CD4-positive, alpha-beta T cell (primary cell): ENCODE measurements at regions not wholly inside any gene's neighbourhood (a gene's known extent, or its start where the extent isn't known, plus 50 kb on each side); places are given as distances from the start of the nearest gene placed in this dataset.

ENCODE experiments used
- ATAC-seq: fragments of 200-7000 bp; cut with Tn5 transposase; one replicate; pipeline ENCODE4 v1.10.0; 2022; ENCODE audit warnings: mild to moderate bottlenecking; ENCODE audit not compliant: poor library complexity
- CTCF ChIA-PET: fragments of 350-600 bp; sonication (Branson Sonifier 250); formaldehyde crosslinking; loops from one replicate; lab custom pipeline; 2021; ENCODE audit warnings: antibody characterized with exemption, inconsistent platforms; lab: Charles Lee
- POLR2A ChIA-PET: fragments of 350-600 bp; sonication (Branson Sonifier 250); formaldehyde crosslinking; loops from one replicate; lab custom pipeline; 2021; ENCODE audit warnings: antibody characterized with exemption, inconsistent platforms; lab: Charles Lee
- DNase-seq, 14 experiments: peaks; one replicate each; pipeline ENCODE4 v3.0.0-alpha.2; 2013 to 2020; ENCODE audit warnings: mixed read lengths in 2 of 14
- H3K27ac ChIP-seq, 2 donors: one replicate each; pipeline versions ENCODE4 v1.5.1 to v1.7.0; 2013; ENCODE audit warnings: low read length in 2 of 2, low read depth in 1 of 2, mild to moderate bottlenecking in 1 of 2
- H3K27me3 ChIP-seq, 2 experiments: 1 replicate in 1 of 2; 2 replicates in 1 of 2; pipeline versions ENCODE4 v1.6.1 to v1.7.0; 2013; ENCODE audit warnings: low read length in 2 of 2, control low read depth in 1 of 2, mild to moderate bottlenecking in 1 of 2, moderate library complexity in 1 of 2; ENCODE audit not compliant: insufficient read depth in 2 of 2, control insufficient read depth in 1 of 2
- H3K36me3 ChIP-seq: one replicate; pipeline ENCODE4 v1.6.1; 2013; ENCODE audit warnings: low read length, control low read depth; ENCODE audit not compliant: insufficient read depth
- H3K4me1 ChIP-seq: one replicate; pipeline ENCODE4 v1.6.1; 2013; ENCODE audit warnings: low read length, control low read depth; ENCODE audit not compliant: insufficient read depth
- H3K4me3 ChIP-seq: one replicate; pipeline ENCODE4 v1.5.1; 2013; ENCODE audit warnings: mild to moderate bottlenecking, low read length, moderate library complexity
- H3K9me3 ChIP-seq, 2 experiments: 1 replicate in 1 of 2; 2 replicates in 1 of 2; pipeline versions ENCODE4 v1.6.1 to v1.7.0; 2013; ENCODE audit warnings: low read length in 2 of 2, mild to moderate bottlenecking in 2 of 2, control low read depth in 1 of 2, moderate library complexity in 1 of 2; ENCODE audit not compliant: control insufficient read depth in 1 of 2, insufficient read depth in 1 of 2
- H3K27ac Mint-ChIP-seq: one replicate; pipeline ENCODE4 v1.8.0; 2020; ENCODE audit warnings: mixed read lengths
- H3K27me3 Mint-ChIP-seq: one replicate; pipeline ENCODE4 v1.8.0; 2021; ENCODE audit warnings: mixed read lengths
- H3K36me3 Mint-ChIP-seq: one replicate; pipeline ENCODE4 v1.8.0; 2021; ENCODE audit warnings: low read depth, mixed read lengths
- H3K4me1 Mint-ChIP-seq: one replicate; pipeline ENCODE4 v1.8.0; 2021; ENCODE audit warnings: low read depth, mixed read lengths
- H3K4me3 Mint-ChIP-seq: one replicate; pipeline ENCODE4 v1.8.0; 2020; ENCODE audit warnings: mild to moderate bottlenecking, mixed read lengths
- H3K9me3 Mint-ChIP-seq: one replicate; pipeline ENCODE4 v1.8.0; 2020; ENCODE audit warnings: mixed read lengths
- intact Hi-C, 2 experiments: fragments of 100-400 bp; cut with DNase I in 1 of 2; cut with micrococcal nuclease in 1 of 2; formaldehyde crosslinking; loops; one replicate each; pipeline versions ENCODE4 v1.15.1 to v1.9.0; 2023 to 2025; cut with DNase I, micrococcal nuclease
- TF ChIP-seq, protein P1 (sequence below): fragments of 200-600 bp; IDR thresholded peaks from one replicate; pipeline ENCODE4 v1.8.0; 2022; ENCODE audit warnings: antibody characterized with exemption, mild to moderate bottlenecking

DNA sequence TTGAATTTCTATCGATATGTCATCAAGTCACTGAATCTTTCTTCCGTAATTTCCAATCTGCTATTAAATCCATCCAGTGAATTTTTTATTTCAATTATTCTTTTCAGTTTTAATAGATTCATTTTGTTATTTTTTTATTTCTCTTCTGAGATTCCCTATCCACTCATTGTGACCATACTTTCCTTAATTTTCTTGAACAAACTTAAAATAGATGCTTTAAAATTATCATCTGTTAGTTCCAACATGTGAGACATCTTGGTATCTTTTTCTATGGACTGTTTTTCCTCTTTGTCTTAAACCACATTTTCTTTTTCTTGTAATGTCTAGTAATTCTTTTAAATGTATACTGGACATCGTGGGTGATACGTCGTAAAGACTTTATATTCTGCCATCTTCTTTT, 236.6 kb upstream of the TLE3 start:
- peaks cover 10% of the 10 kb centered on the region for H3K9me3 Mint-ChIP-seq

GRCh38 chr15:70329179-70329578, 231.5 kb upstream of the TLE3 start:
- POLR2A ChIA-PET = no interaction called here
- H3K27me3 Mint-ChIP-seq = no peaks in the 10 kb centered on the region
- Histone ChIP-seq H3K36me3 (no peaks in the 10 kb centered on the region), H3K4me3 (no peak overlapping the region), H3K9me3 (peaks cover 3 to 4% of the 10 kb centered on the region in 2 experiments), H3K27ac (no peak overlapping the region), H3K4me1 (no peaks in the 10 kb centered on the region), H3K27me3 (no peaks in the 10 kb centered on the region)
- no peak overlapping the region for H3K27ac Mint-ChIP-seq
- intact Hi-C loops = no loop called here
- CTCF ChIA-PET = no interaction called here
- DNase-seq = no peak
- no peak overlapping the region for H3K4me3 Mint-ChIP-seq
- H3K9me3 Mint-ChIP-seq = peaks cover 4% of the 10 kb centered on the region
- no peaks in the 10 kb centered on the region for H3K36me3 Mint-ChIP-seq
- no peak for ATAC-seq
- peaks cover 7% of the 10 kb centered on the region for H3K4me1 Mint-ChIP-seq
- TF ChIP-seq, protein P1, sequence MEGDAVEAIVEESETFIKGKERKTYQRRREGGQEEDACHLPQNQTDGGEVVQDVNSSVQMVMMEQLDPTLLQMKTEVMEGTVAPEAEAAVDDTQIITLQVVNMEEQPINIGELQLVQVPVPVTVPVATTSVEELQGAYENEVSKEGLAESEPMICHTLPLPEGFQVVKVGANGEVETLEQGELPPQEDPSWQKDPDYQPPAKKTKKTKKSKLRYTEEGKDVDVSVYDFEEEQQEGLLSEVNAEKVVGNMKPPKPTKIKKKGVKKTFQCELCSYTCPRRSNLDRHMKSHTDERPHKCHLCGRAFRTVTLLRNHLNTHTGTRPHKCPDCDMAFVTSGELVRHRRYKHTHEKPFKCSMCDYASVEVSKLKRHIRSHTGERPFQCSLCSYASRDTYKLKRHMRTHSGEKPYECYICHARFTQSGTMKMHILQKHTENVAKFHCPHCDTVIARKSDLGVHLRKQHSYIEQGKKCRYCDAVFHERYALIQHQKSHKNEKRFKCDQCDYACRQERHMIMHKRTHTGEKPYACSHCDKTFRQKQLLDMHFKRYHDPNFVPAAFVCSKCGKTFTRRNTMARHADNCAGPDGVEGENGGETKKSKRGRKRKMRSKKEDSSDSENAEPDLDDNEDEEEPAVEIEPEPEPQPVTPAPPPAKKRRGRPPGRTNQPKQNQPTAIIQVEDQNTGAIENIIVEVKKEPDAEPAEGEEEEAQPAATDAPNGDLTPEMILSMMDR = no peak

More for the DNA sequence above, 236.6 kb upstream of the TLE3 start:
- peaks cover 9% of the 10 kb centered on the region for H3K36me3 Mint-ChIP-seq
- DNase-seq (no peak), ATAC-seq (no peak)
- Histone ChIP-seq H3K27ac (no peak overlapping the region), H3K4me3 (no peak overlapping the region), H3K36me3 (no peaks in the 10 kb centered on the region), H3K27me3 (peaks cover 3% of the 10 kb centered on the region in 2 experiments), H3K4me1 (no peaks in the 10 kb centered on the region), H3K9me3 (peaks cover 4 to 16% of the 10 kb centered on the region in 2 experiments)
- H3K4me3 Mint-ChIP-seq = no peak overlapping the region
- TF ChIP-seq, protein P1 = no peak
- intact Hi-C loops = no loop called here
- ChIA-PET CTCF (no interaction called here), POLR2A (no interaction called here)
- peaks cover 4% of the 10 kb centered on the region for H3K27me3 Mint-ChIP-seq
- no peaks in the 10 kb centered on the region for H3K4me1 Mint-ChIP-seq
- H3K27ac Mint-ChIP-seq = no peak overlapping the region

DNA sequence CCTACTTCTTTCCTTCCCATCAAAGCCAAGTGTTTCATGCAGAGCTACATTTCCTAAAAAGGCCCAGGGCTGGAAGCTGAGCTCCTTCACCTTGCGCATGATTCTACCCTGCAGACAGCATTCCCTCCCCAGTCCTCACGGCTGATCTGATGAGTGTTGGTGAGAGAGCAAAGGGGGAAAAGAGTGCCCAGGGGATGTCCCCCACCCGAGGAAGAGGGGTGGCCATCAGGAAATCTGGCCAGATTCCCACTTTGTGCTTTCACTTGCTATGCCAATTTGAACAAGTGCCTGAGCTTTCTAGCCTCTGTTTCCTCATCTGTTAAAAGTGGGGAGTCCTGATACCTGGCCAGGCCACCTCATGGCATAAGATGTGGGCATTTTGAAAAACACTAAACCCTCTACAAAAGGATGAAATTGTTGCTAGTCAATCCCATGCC, 231.0 kb upstream of the TLE3 start:
- no peak for DNase-seq
- H3K4me3 Mint-ChIP-seq = no peak overlapping the region

More for the DNA sequence above, 231.0 kb upstream of the TLE3 start:
- TF ChIP-seq, protein P1 = no peak
- Mint-ChIP-seq H3K4me1 (peaks cover 7% of the 10 kb centered on the region), H3K27me3 (no peaks in the 10 kb centered on the region), H3K9me3 (peaks cover 4% of the 10 kb centered on the region), H3K36me3 (no peaks in the 10 kb centered on the region), H3K27ac (no peak overlapping the region)
- H3K4me3 ChIP-seq = no peak overlapping the region
- peaks cover 0 to 4% of the 10 kb centered on the region in 2 experiments for H3K9me3 ChIP-seq
- H3K36me3 ChIP-seq = no peaks in the 10 kb centered on the region
- H3K27ac ChIP-seq = no peak overlapping the region
- ChIA-PET POLR2A (no interaction called here), CTCF (no interaction called here)
- H3K4me1 ChIP-seq = no peaks in the 10 kb centered on the region
- no peaks in the 10 kb centered on the region for H3K27me3 ChIP-seq
- intact Hi-C loops = no loop called here
- no peak for ATAC-seq
